Trophoblast cell (in vitro differentiated cells and primary cell): ENCODE measurements at regions not wholly inside any gene's neighbourhood (a gene's known extent, or its start where the extent isn't known, plus 50 kb on each side); places are given as distances from the start of the nearest gene placed in this dataset.

Experiments used
- DNase-seq, 2 donors: peaks; one replicate each; pipeline ENCODE4 v3.0.0-alpha.2; 2016
- H2AFZ ChIP-seq: 2 replicates; pipeline ENCODE4 v1.6.1; 2013; ENCODE audit warnings: low read length, moderate library complexity, mild to moderate bottlenecking; ENCODE audit not compliant: insufficient read depth, poor library complexity
- H2AK5ac ChIP-seq: 2 replicates; pipeline ENCODE4 v1.6.1; 2013; ENCODE audit warnings: mild to moderate bottlenecking, low read length
- H2BK120ac ChIP-seq: 2 replicates; pipeline ENCODE4 v1.6.1; 2013; ENCODE audit warnings: low read length, mild to moderate bottlenecking, moderate library complexity; ENCODE audit not compliant: insufficient read depth, poor library complexity
- H2BK12ac ChIP-seq: 2 replicates; pipeline ENCODE4 v1.6.1; 2013; ENCODE audit warnings: mild to moderate bottlenecking, low read length, moderate library complexity
- H2BK5ac ChIP-seq: 2 replicates; pipeline ENCODE4 v1.6.1; 2013; ENCODE audit warnings: low read length, low read depth, moderate library complexity, mild to moderate bottlenecking; ENCODE audit not compliant: poor library complexity
- H3K14ac ChIP-seq: 2 replicates; pipeline ENCODE4 v1.6.1; 2013; ENCODE audit warnings: mild to moderate bottlenecking, low read length
- H3K18ac ChIP-seq: 2 replicates; pipeline ENCODE4 v1.6.1; 2013; ENCODE audit warnings: mild to moderate bottlenecking, low read length
- H3K23ac ChIP-seq: 2 replicates; pipeline ENCODE4 v1.6.1; 2013; ENCODE audit warnings: low read length
- H3K27ac ChIP-seq: 2 replicates; pipeline ENCODE4 v1.5.1; 2013; ENCODE audit warnings: low read depth, mild to moderate bottlenecking, inconsistent platforms, low read length, moderate library complexity
- H3K27me3 ChIP-seq: 2 replicates; pipeline ENCODE4 v1.6.1; 2013; ENCODE audit warnings: inconsistent platforms, mild to moderate bottlenecking, low read length, moderate library complexity; ENCODE audit not compliant: insufficient read depth
- H3K36me3 ChIP-seq, 2 experiments: 1 replicate in 1 of 2; 2 replicates in 1 of 2; pipeline ENCODE4 v1.6.1; 2013; ENCODE audit warnings: low read length in 2 of 2, mild to moderate bottlenecking in 2 of 2, moderate library complexity in 1 of 2; ENCODE audit not compliant: insufficient read depth in 2 of 2, control insufficient read depth in 1 of 2
- H3K4ac ChIP-seq: 2 replicates; pipeline ENCODE4 v1.6.1; 2013; ENCODE audit warnings: low read depth, mild to moderate bottlenecking, low read length, moderate library complexity
- H3K4me1 ChIP-seq, 2 experiments: 1 replicate in 1 of 2; 2 replicates in 1 of 2; pipeline ENCODE4 v1.6.1; 2013; ENCODE audit warnings: low read length in 2 of 2, mild to moderate bottlenecking in 2 of 2, moderate library complexity in 1 of 2; ENCODE audit not compliant: insufficient read depth in 2 of 2, control insufficient read depth in 1 of 2
- H3K4me2 ChIP-seq: 2 replicates; pipeline ENCODE4 v1.6.1; 2013; ENCODE audit warnings: inconsistent platforms, mild to moderate bottlenecking, low read length, moderate library complexity
- H3K4me3 ChIP-seq: 2 replicates; pipeline ENCODE4 v1.5.1; 2013; ENCODE audit warnings: mild to moderate bottlenecking, low read depth, low read length, inconsistent platforms
- H3K79me1 ChIP-seq: one replicate; pipeline ENCODE4 v1.6.1; 2013; ENCODE audit warnings: low read length
- H3K79me2 ChIP-seq: 2 replicates; pipeline ENCODE4 v1.6.1; 2013; ENCODE audit warnings: low read length, mild to moderate bottlenecking; ENCODE audit not compliant: control insufficient read depth, insufficient read depth, poor library complexity
- H3K9ac ChIP-seq: 2 replicates; pipeline ENCODE4 v1.6.1; 2013; ENCODE audit warnings: mild to moderate bottlenecking, low read length
- H3K9me3 ChIP-seq: 2 replicates; pipeline ENCODE4 v1.6.1; 2013; ENCODE audit warnings: low read depth, mild to moderate bottlenecking, control low read depth, inconsistent platforms, low read length; ENCODE audit not compliant: insufficient read depth
- H4K12ac ChIP-seq: 2 replicates; pipeline ENCODE4 v1.6.1; 2013; ENCODE audit warnings: low read depth, mild to moderate bottlenecking, low read length, moderate library complexity
- H4K8ac ChIP-seq: 2 replicates; pipeline ENCODE4 v1.6.1; 2013; ENCODE audit warnings: low read depth, mild to moderate bottlenecking, low read length, moderate library complexity
- H4K91ac ChIP-seq: one replicate; pipeline ENCODE4 v1.6.1; 2013; ENCODE audit warnings: low read depth, mild to moderate bottlenecking, low read length, moderate library complexity
- WGBS: extraction: QIAGEN DNeasy Blood & Tissue Kit; methylation state at CpG from one replicate; pipeline ENCODE4 v1.1.7; 2013; ENCODE audit warnings: missing lambda C conversion rate; ENCODE audit not compliant: insufficient read length, insufficient coverage; ENCODE audit errors: extremely low coverage; 5-methylcytosine and 5-hydroxymethylcytosine counted together

DNA sequence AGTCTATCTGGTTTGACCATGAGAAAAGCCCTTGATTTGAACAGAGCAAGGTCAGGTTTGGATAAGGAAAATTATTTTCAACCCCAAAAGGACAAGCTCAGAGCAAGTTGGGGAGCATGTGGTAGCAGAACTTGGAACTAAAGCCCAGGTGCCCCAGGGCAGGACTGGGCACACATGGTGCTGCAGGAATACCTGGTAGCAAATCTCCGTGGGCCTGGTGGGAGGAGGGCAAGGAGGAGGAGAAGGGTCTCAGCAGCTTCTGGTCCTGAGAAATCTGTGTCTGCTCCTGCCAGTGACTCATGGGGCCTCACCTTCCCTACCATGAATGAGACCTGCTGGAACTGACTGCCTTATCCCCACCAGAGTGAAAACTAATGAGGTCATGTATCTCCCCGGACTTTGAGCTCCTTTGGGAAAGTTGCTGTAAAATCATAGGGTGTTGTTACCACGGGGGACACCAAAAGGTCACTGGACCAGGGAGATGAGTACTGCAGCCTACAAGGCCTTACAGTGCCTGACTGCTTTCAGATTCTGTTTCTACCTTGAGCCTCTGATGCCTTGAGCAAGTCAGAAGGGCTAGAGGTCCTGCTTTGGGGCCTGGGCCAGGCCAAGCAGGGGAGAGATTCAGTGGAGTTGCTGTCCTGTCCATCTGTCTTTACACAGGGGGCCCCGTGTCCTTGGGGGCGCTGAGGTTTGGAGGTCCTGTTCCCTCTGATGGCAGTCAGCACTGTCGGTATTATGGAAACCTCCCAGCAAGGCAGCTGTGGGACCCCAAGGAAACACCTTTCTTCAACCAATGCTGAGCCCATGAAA is 304.0 kb downstream of the MYCN start:
- Histone ChIP-seq H4K12ac (no peak overlapping the region), H3K4me2 (no peak overlapping the region), H4K8ac (no peak overlapping the region), H2AK5ac (no peak overlapping the region), H3K27ac (no peak overlapping the region), H3K23ac (no peak overlapping the region), H3K14ac (no peak overlapping the region), H2BK5ac (no peak overlapping the region), H3K27me3 (no peaks in the 10 kb centered on the region), H3K4ac (no peak overlapping the region), H4K91ac (no peak overlapping the region), H3K36me3 (no peaks in the 10 kb centered on the region), H2AFZ (no peak overlapping the region), H3K9ac (peak overlapping the region; percentile 24), H3K79me2 (no peaks in the 10 kb centered on the region), H3K9me3 (no peaks in the 10 kb centered on the region), H3K4me1 (peaks cover 10 to 23% of the 10 kb centered on the region in 2 experiments), H3K18ac (no peak overlapping the region), H2BK12ac (no peak overlapping the region), H3K4me3 (no peak overlapping the region), H3K79me1 (no peaks in the 10 kb centered on the region), H2BK120ac (no peak overlapping the region)
- no CpG with 5 or more reads among the region's 6 CpGs for WGBS
- DNase-seq = no peak

DNA sequence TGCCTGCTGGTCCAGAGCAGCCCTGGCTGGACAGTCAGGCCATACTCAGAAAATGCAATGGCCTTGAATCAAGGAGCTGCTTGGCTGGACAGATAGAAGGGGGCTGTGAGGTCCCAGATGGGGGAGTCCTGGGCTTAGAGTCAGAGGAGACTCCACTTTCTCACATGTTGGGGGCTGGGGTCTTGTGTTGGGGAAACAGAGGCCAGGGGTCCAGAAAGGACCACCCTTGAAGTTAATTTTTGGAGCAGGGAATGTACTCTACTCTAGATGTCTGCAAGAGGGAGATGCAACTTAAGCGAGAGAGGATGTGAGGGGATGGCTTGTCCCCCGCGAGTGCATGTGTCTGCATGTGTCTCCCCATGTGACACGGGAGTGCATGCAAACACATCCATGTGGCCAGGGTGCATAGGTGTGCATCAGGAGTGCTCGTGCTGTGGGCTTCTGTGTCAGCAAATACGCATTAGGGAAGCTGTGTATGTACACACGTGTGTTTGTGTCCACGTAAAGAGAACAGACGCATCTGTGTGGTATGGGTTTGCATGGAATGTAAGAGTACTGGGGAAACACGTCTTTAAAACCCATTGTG is 303.2 kb downstream of the MYCN start:
- H3K36me3 ChIP-seq = no peaks in the 10 kb centered on the region
- no peaks in the 10 kb centered on the region for H3K79me1 ChIP-seq
- no peak overlapping the region for H3K14ac ChIP-seq
- no peak overlapping the region for H3K27ac ChIP-seq
- H3K4me2 ChIP-seq = no peak overlapping the region
- H2AK5ac ChIP-seq = no peak overlapping the region
- no peak overlapping the region for H3K4me3 ChIP-seq
- WGBS = no CpG with 5 or more reads among the region's 10 CpGs
- H3K9ac ChIP-seq = no peak overlapping the region
- H3K27me3 ChIP-seq = no peaks in the 10 kb centered on the region
- H4K91ac ChIP-seq = no peak overlapping the region
- no peaks in the 10 kb centered on the region for H3K79me2 ChIP-seq
- no peak overlapping the region for H4K8ac ChIP-seq
- no peak overlapping the region for H2AFZ ChIP-seq
- H3K9me3 ChIP-seq = no peaks in the 10 kb centered on the region
- H2BK12ac ChIP-seq = no peak overlapping the region
- DNase-seq = peak in 1 of 2 donors; percentile 31
- no peak overlapping the region for H3K4ac ChIP-seq
- no peak overlapping the region for H3K18ac ChIP-seq
- no peak overlapping the region for H2BK5ac ChIP-seq
- H4K12ac ChIP-seq = no peak overlapping the region
- no peak overlapping the region for H3K23ac ChIP-seq
- H3K4me1 ChIP-seq = peaks cover 7 to 16% of the 10 kb centered on the region in 2 experiments
- H2BK120ac ChIP-seq = no peak overlapping the region

DNA sequence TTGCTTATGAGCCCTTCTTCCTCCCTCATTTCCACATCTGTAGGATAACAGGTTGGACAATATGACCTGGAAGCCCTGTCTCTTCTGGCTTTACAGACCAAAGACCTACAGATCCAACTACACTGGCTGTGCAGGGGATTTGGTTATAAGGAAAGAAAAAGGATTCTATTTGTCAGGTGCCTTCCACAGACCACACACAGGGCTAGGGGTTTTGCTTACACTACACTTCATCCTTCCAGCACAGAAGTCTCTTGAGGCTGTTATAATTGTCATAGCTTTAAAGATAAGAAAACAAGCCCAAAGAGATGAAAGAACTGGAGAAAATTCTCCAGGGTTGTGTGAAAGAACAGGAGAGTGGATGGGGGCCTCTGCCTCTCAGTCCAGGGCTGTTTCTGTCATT is 302.6 kb downstream of the MYCN start:
- no peak overlapping the region for H2BK120ac ChIP-seq
- no peak overlapping the region for H3K27ac ChIP-seq

DNA sequence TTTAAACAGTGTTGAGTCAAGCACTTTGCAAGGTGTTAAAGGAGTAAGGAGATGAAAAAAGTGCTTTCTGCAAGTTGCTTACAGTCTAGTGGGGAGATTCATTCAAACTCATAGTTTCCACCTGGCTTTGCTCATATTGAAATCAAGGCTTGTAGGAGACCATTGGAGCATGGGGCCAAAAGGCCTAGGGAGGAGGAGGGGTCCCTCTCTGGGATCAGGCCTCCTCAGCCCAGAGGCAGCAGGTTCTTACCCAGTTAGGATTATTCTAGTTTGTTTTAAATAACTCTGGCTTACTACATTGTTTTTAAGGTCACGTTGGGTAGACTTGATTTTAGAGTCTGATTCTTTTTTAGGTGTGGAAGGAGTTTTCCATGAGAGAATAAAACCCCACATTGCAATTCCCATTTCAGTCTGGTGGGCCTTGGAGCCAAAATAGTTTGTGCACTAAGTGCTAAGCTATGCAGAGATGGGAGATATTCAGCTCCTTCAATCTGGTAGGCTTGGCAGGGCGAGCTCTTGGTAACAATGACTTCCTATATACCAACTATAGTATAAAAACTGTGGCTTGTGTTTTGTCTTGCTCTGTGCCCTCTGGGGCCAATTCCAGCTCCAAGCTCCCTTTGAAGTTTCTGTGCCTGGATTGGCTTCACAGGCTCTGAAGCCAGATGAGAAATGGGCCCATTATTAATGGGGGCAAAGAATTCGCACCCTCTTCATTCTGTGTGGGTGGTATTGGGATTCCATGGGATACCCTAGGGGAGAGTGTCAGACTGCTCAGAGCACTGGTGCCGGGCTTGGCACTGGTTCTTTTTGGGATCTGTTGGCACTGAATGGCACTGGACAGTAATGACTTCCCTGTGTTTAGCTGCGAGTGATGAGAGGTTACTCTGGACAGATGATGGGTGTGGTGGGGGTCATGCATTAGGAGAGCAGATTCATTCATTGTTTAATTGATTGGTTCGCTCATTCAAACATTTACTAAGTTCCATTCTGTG is 301.1 kb downstream of the MYCN start:
- no peaks in the 10 kb centered on the region for H3K9me3 ChIP-seq

More for the DNA sequence above, 302.6 kb downstream of the MYCN start:
- Histone ChIP-seq H3K9ac (no peak overlapping the region), H3K79me2 (no peaks in the 10 kb centered on the region), H3K9me3 (no peaks in the 10 kb centered on the region), H3K36me3 (no peaks in the 10 kb centered on the region), H2BK5ac (no peak overlapping the region), H2AFZ (no peak overlapping the region), H3K4me1 (peaks cover 9 to 14% of the 10 kb centered on the region in 2 experiments), H3K4ac (no peak overlapping the region), H4K8ac (no peak overlapping the region), H2BK12ac (no peak overlapping the region), H3K18ac (no peak overlapping the region), H3K4me2 (no peak overlapping the region), H3K79me1 (no peaks in the 10 kb centered on the region), H4K12ac (no peak overlapping the region), H3K14ac (no peak overlapping the region), H3K23ac (no peak overlapping the region), H2AK5ac (no peak overlapping the region), H3K27me3 (no peaks in the 10 kb centered on the region), H3K4me3 (no peak overlapping the region), H4K91ac (no peak overlapping the region)
- no peak for DNase-seq

More for the DNA sequence above, 301.1 kb downstream of the MYCN start:
- H4K8ac ChIP-seq = no peak overlapping the region
- H2BK12ac ChIP-seq = no peak overlapping the region
- no peak for DNase-seq
- no peaks in the 10 kb centered on the region for H3K79me1 ChIP-seq
- no peak overlapping the region for H3K4me3 ChIP-seq
- H3K9ac ChIP-seq = no peak overlapping the region
- no peak overlapping the region for H3K14ac ChIP-seq
- H3K36me3 ChIP-seq = no peaks in the 10 kb centered on the region
- no peak overlapping the region for H2AFZ ChIP-seq
- no CpG with 5 or more reads among the region's 6 CpGs for WGBS
- no peak overlapping the region for H3K4ac ChIP-seq
- peaks cover 9 to 14% of the 10 kb centered on the region in 2 experiments for H3K4me1 ChIP-seq
- H2BK120ac ChIP-seq = no peak overlapping the region
- H3K27me3 ChIP-seq = no peaks in the 10 kb centered on the region
- H3K23ac ChIP-seq = no peak overlapping the region
- H3K27ac ChIP-seq = no peak overlapping the region
- H3K18ac ChIP-seq = no peak overlapping the region
- no peaks in the 10 kb centered on the region for H3K79me2 ChIP-seq
- no peak overlapping the region for H2AK5ac ChIP-seq
- no peak overlapping the region for H3K4me2 ChIP-seq
- H2BK5ac ChIP-seq = no peak overlapping the region
- no peak overlapping the region for H4K12ac ChIP-seq
- H4K91ac ChIP-seq = no peak overlapping the region
